LNCaP clone FGC (cell line): ENCODE measurements at regions not wholly inside any gene's neighbourhood (a gene's known extent, or its start where the extent isn't known, plus 50 kb on each side); places are given as distances from the start of the nearest gene placed in this dataset.

Source experiments
- DNase-seq: peaks from one replicate; pipeline ENCODE4 v3.0.0-alpha.2; 2011; ENCODE audit warnings: low read depth
- H3K4me3 ChIP-seq: 2 replicates; pipeline ENCODE4 v1.5.1; 2011; ENCODE audit warnings: mild to moderate bottlenecking, low read depth, low read length, control low read depth
- CTCF ChIP-seq: IDR thresholded peaks from 2 replicates; pipeline ENCODE4 v1.5.1; 2012; ENCODE audit warnings: mild to moderate bottlenecking; ENCODE audit not compliant: control insufficient read depth, insufficient read depth; ENCODE audit errors: extremely low read depth

- no peak for TF ChIP-seq CTCF
- DNase-seq = no peak
- no peak overlapping the region for H3K4me3 ChIP-seq
Measured at GRCh38 chr14:53500191-53500590, 347.1 kb upstream of the DDHD1 start.

- no peak for TF ChIP-seq CTCF
- H3K4me3 ChIP-seq = no peak overlapping the region
- no peak for DNase-seq
Measured at GRCh38 chr14:53496668-53497067, 343.5 kb upstream of the DDHD1 start.

GRCh38 chr14:53495846-53496343 is 342.8 kb upstream of the DDHD1 start:
- TF ChIP-seq CTCF = no peak
- no peak for DNase-seq
- H3K4me3 ChIP-seq = no peak overlapping the region

DNA sequence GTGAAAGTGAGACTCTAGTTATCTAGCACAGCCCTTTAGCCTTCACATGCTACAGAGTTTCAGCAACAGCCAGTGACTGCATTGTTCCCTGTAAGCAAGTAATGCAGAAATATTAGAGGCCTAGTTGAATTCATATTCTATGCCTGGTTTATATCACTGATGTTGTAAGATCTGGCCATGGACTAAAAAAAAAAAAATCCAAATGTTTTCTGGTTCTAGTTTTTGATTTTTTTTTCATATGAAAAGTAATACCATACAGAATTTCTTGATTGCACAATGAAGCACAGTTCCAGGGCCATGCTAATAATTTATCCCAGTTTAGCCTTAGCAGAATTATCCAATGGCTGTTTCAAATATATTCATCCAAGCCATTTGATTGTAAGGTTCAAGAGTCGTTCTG is 341.5 kb upstream of the DDHD1 start:
- no peak for DNase-seq
- H3K4me3 ChIP-seq = no peak overlapping the region
- TF ChIP-seq CTCF = no peak

DNA sequence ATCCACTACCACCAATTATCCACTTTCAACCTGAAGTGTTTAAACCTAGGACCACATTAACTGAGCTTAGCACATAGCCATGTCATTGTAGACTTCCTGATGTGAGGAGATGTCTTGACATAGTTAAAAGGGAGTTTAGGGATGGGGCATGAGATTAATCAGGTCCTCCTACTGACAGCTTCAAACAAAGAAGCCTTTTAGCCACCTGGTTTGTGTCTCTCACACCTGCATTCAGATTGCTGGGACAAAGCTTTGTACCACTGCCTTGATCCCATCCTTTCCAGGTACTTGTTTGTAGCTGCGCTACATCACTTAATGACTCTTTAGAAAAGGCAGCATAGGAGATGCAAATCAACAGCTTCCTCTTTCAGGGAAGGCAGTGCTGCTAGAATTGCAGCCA is 340.7 kb upstream of the DDHD1 start:
- no peak for DNase-seq
- H3K4me3 ChIP-seq = no peak overlapping the region
- TF ChIP-seq CTCF = no peak

GRCh38 chr14:53493320-53493719 is 340.2 kb upstream of the DDHD1 start:
- H3K4me3 ChIP-seq = no peak overlapping the region
- no peak for TF ChIP-seq CTCF
- no peak for DNase-seq

DNA sequence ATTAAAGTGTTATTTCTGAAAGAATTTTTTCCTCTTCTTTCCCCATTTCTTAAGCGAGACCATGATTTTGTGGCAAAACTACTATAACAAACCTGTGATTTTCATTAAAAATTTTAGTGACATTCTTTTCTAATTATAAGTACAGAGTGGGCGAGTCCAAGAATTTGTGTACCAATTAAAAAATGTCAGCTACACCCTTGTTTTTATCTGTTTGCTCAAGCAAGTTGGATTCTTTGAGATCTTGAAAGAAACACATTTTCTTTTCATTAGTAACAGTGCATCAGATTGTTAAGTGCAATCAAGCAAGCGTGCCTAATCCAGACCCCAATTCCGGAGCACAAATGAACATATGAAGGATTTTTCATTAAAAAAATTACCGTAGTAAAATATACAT is 338.8 kb upstream of the DDHD1 start:
- no peak for TF ChIP-seq CTCF
- H3K4me3 ChIP-seq = no peak overlapping the region
- no peak for DNase-seq
